Trophoblast cell (in vitro differentiated cells and primary cell): ENCODE measurements at regions not wholly inside any gene's neighbourhood (a gene's known extent, or its start where the extent isn't known, plus 50 kb on each side); places are given as distances from the start of the nearest gene placed in this dataset.

Source experiments
- DNase-seq, 2 donors: peaks; one replicate each; pipeline ENCODE4 v3.0.0-alpha.2; 2016
- H2AFZ ChIP-seq: 2 replicates; pipeline ENCODE4 v1.6.1; 2013; ENCODE audit warnings: low read length, moderate library complexity, mild to moderate bottlenecking; ENCODE audit not compliant: insufficient read depth, poor library complexity
- H2AK5ac ChIP-seq: 2 replicates; pipeline ENCODE4 v1.6.1; 2013; ENCODE audit warnings: mild to moderate bottlenecking, low read length
- H2BK120ac ChIP-seq: 2 replicates; pipeline ENCODE4 v1.6.1; 2013; ENCODE audit warnings: low read length, mild to moderate bottlenecking, moderate library complexity; ENCODE audit not compliant: insufficient read depth, poor library complexity
- H2BK12ac ChIP-seq: 2 replicates; pipeline ENCODE4 v1.6.1; 2013; ENCODE audit warnings: mild to moderate bottlenecking, low read length, moderate library complexity
- H2BK5ac ChIP-seq: 2 replicates; pipeline ENCODE4 v1.6.1; 2013; ENCODE audit warnings: low read length, low read depth, moderate library complexity, mild to moderate bottlenecking; ENCODE audit not compliant: poor library complexity
- H3K14ac ChIP-seq: 2 replicates; pipeline ENCODE4 v1.6.1; 2013; ENCODE audit warnings: mild to moderate bottlenecking, low read length
- H3K18ac ChIP-seq: 2 replicates; pipeline ENCODE4 v1.6.1; 2013; ENCODE audit warnings: mild to moderate bottlenecking, low read length
- H3K23ac ChIP-seq: 2 replicates; pipeline ENCODE4 v1.6.1; 2013; ENCODE audit warnings: low read length
- H3K27ac ChIP-seq: 2 replicates; pipeline ENCODE4 v1.5.1; 2013; ENCODE audit warnings: low read depth, mild to moderate bottlenecking, inconsistent platforms, low read length, moderate library complexity
- H3K27me3 ChIP-seq: 2 replicates; pipeline ENCODE4 v1.6.1; 2013; ENCODE audit warnings: inconsistent platforms, mild to moderate bottlenecking, low read length, moderate library complexity; ENCODE audit not compliant: insufficient read depth
- H3K36me3 ChIP-seq, 2 experiments: 1 replicate in 1 of 2; 2 replicates in 1 of 2; pipeline ENCODE4 v1.6.1; 2013; ENCODE audit warnings: low read length in 2 of 2, mild to moderate bottlenecking in 2 of 2, moderate library complexity in 1 of 2; ENCODE audit not compliant: insufficient read depth in 2 of 2, control insufficient read depth in 1 of 2
- H3K4ac ChIP-seq: 2 replicates; pipeline ENCODE4 v1.6.1; 2013; ENCODE audit warnings: low read depth, mild to moderate bottlenecking, low read length, moderate library complexity
- H3K4me1 ChIP-seq, 2 experiments: 1 replicate in 1 of 2; 2 replicates in 1 of 2; pipeline ENCODE4 v1.6.1; 2013; ENCODE audit warnings: low read length in 2 of 2, mild to moderate bottlenecking in 2 of 2, moderate library complexity in 1 of 2; ENCODE audit not compliant: insufficient read depth in 2 of 2, control insufficient read depth in 1 of 2
- H3K4me2 ChIP-seq: 2 replicates; pipeline ENCODE4 v1.6.1; 2013; ENCODE audit warnings: inconsistent platforms, mild to moderate bottlenecking, low read length, moderate library complexity
- H3K4me3 ChIP-seq: 2 replicates; pipeline ENCODE4 v1.5.1; 2013; ENCODE audit warnings: mild to moderate bottlenecking, low read depth, low read length, inconsistent platforms
- H3K79me1 ChIP-seq: one replicate; pipeline ENCODE4 v1.6.1; 2013; ENCODE audit warnings: low read length
- H3K79me2 ChIP-seq: 2 replicates; pipeline ENCODE4 v1.6.1; 2013; ENCODE audit warnings: low read length, mild to moderate bottlenecking; ENCODE audit not compliant: control insufficient read depth, insufficient read depth, poor library complexity
- H3K9ac ChIP-seq: 2 replicates; pipeline ENCODE4 v1.6.1; 2013; ENCODE audit warnings: mild to moderate bottlenecking, low read length
- H3K9me3 ChIP-seq: 2 replicates; pipeline ENCODE4 v1.6.1; 2013; ENCODE audit warnings: low read depth, mild to moderate bottlenecking, control low read depth, inconsistent platforms, low read length; ENCODE audit not compliant: insufficient read depth
- H4K12ac ChIP-seq: 2 replicates; pipeline ENCODE4 v1.6.1; 2013; ENCODE audit warnings: low read depth, mild to moderate bottlenecking, low read length, moderate library complexity
- H4K8ac ChIP-seq: 2 replicates; pipeline ENCODE4 v1.6.1; 2013; ENCODE audit warnings: low read depth, mild to moderate bottlenecking, low read length, moderate library complexity
- H4K91ac ChIP-seq: one replicate; pipeline ENCODE4 v1.6.1; 2013; ENCODE audit warnings: low read depth, mild to moderate bottlenecking, low read length, moderate library complexity
- WGBS: extraction: QIAGEN DNeasy Blood & Tissue Kit; methylation state at CpG from one replicate; pipeline ENCODE4 v1.1.7; 2013; ENCODE audit warnings: missing lambda C conversion rate; ENCODE audit not compliant: insufficient read length, insufficient coverage; ENCODE audit errors: extremely low coverage; 5-methylcytosine and 5-hydroxymethylcytosine counted together

GRCh38 chr6:105641504-105641903 is 238.6 kb upstream of the PREP start:
- no peak overlapping the region for H4K8ac ChIP-seq
- H3K9me3 ChIP-seq = no peaks in the 10 kb centered on the region
- no peak overlapping the region for H4K91ac ChIP-seq
- H2BK12ac ChIP-seq = no peak overlapping the region
- no peaks in the 10 kb centered on the region for H3K4me1 ChIP-seq
- H4K12ac ChIP-seq = no peak overlapping the region
- no peak overlapping the region for H3K14ac ChIP-seq
- no peak overlapping the region for H2BK5ac ChIP-seq
- no peak overlapping the region for H3K4ac ChIP-seq
- H3K79me1 ChIP-seq = no peaks in the 10 kb centered on the region
- no peak overlapping the region for H2AFZ ChIP-seq
- H3K9ac ChIP-seq = no peak overlapping the region
- H3K27ac ChIP-seq = no peak overlapping the region
- H3K79me2 ChIP-seq = no peaks in the 10 kb centered on the region
- DNase-seq = no peak
- no peak overlapping the region for H2AK5ac ChIP-seq
- WGBS = no CpG with 5 or more reads among the region's 1 CpG
- no peak overlapping the region for H3K4me2 ChIP-seq
- H2BK120ac ChIP-seq = no peak overlapping the region
- no peak overlapping the region for H3K4me3 ChIP-seq
- H3K18ac ChIP-seq = no peak overlapping the region
- H3K36me3 ChIP-seq = no peaks in the 10 kb centered on the region
- H3K27me3 ChIP-seq = no peaks in the 10 kb centered on the region
- H3K23ac ChIP-seq = no peak overlapping the region

GRCh38 chr6:105639124-105639523 is 236.2 kb upstream of the PREP start:
- no peak overlapping the region for H2BK5ac ChIP-seq
- no peak overlapping the region for H3K18ac ChIP-seq
- H2BK120ac ChIP-seq = no peak overlapping the region
- no peak overlapping the region for H4K8ac ChIP-seq
- H3K9me3 ChIP-seq = no peaks in the 10 kb centered on the region
- no peaks in the 10 kb centered on the region for H3K79me1 ChIP-seq
- H3K4me3 ChIP-seq = no peak overlapping the region
- no peak overlapping the region for H3K9ac ChIP-seq
- H2AFZ ChIP-seq = no peak overlapping the region
- no peak overlapping the region for H3K27ac ChIP-seq
- no peaks in the 10 kb centered on the region for H3K4me1 ChIP-seq
- no peak overlapping the region for H2BK12ac ChIP-seq
- DNase-seq = no peak
- H3K27me3 ChIP-seq = no peaks in the 10 kb centered on the region
- no peak overlapping the region for H3K23ac ChIP-seq
- no peaks in the 10 kb centered on the region for H3K36me3 ChIP-seq
- H4K91ac ChIP-seq = no peak overlapping the region
- no peak overlapping the region for H3K4ac ChIP-seq
- no peak overlapping the region for H3K4me2 ChIP-seq
- no peak overlapping the region for H3K14ac ChIP-seq
- no CpG with 5 or more reads among the region's 2 CpGs for WGBS
- no peak overlapping the region for H4K12ac ChIP-seq
- H2AK5ac ChIP-seq = no peak overlapping the region
- H3K79me2 ChIP-seq = no peaks in the 10 kb centered on the region

- DNase-seq = no peak
- Histone ChIP-seq H3K4me1 (no peaks in the 10 kb centered on the region), H4K91ac (no peak overlapping the region), H3K9ac (no peak overlapping the region), H2BK120ac (no peak overlapping the region), H3K18ac (no peak overlapping the region), H4K8ac (no peak overlapping the region), H3K79me2 (no peaks in the 10 kb centered on the region), H3K79me1 (no peaks in the 10 kb centered on the region), H2AK5ac (no peak overlapping the region), H2AFZ (no peak overlapping the region), H3K27ac (no peak overlapping the region), H3K14ac (no peak overlapping the region), H3K4ac (no peak overlapping the region), H3K4me2 (no peak overlapping the region), H2BK12ac (no peak overlapping the region), H3K4me3 (no peak overlapping the region), H4K12ac (no peak overlapping the region), H2BK5ac (no peak overlapping the region), H3K9me3 (no peaks in the 10 kb centered on the region), H3K23ac (no peak overlapping the region), H3K27me3 (no peaks in the 10 kb centered on the region), H3K36me3 (no peaks in the 10 kb centered on the region)
These were observed 230.9 kb upstream of the PREP start for GRCh38 chr6:105633814-105634213.

GRCh38 chr6:105628156-105628860 is 225.4 kb upstream of the PREP start:
- Histone ChIP-seq H2AK5ac (no peak overlapping the region), H3K4ac (no peak overlapping the region), H3K9me3 (peaks cover 2% of the 10 kb centered on the region), H4K12ac (no peak overlapping the region), H3K27ac (no peak overlapping the region), H3K79me1 (no peaks in the 10 kb centered on the region), H2AFZ (no peak overlapping the region), H3K23ac (no peak overlapping the region), H3K4me2 (no peak overlapping the region), H2BK12ac (no peak overlapping the region), H3K9ac (no peak overlapping the region), H3K18ac (no peak overlapping the region), H3K4me3 (no peak overlapping the region), H2BK5ac (no peak overlapping the region), H4K8ac (no peak overlapping the region), H3K36me3 (no peaks in the 10 kb centered on the region), H2BK120ac (no peak overlapping the region), H3K27me3 (no peaks in the 10 kb centered on the region), H3K4me1 (no peaks in the 10 kb centered on the region), H3K14ac (no peak overlapping the region), H3K79me2 (no peaks in the 10 kb centered on the region), H4K91ac (no peak overlapping the region)
- no CpG with 5 or more reads among the region's 7 CpGs for WGBS
- DNase-seq = no peak
